Activated T-helper 1 cell treated with anti-CD3 and anti-CD28 coated beads, Interleukin-12 subunit alpha, Interleukin-12 subunit beta, Interleukin-2, Interleukin-4 antibody, amounts not matched to agents 30 ng/mL and 10 ng/mL and 1 ng/mL, durations not matched to agents 14 hours and 24 hours and 36 hours (primary cell): ENCODE measurements at regions not wholly inside any gene's neighbourhood (a gene's known extent, or its start where the extent isn't known, plus 50 kb on each side); places are given as distances from the start of the nearest gene placed in this dataset.

Experiments used
- DNase-seq: peaks from one replicate; pipeline ENCODE4 v3.0.0; 2021; ENCODE audit warnings: low spot score
- H3K27ac Mint-ChIP-seq: one replicate; pipeline ENCODE4 v1.8.0; 2021; ENCODE audit warnings: mild to moderate bottlenecking, mixed read lengths
- H3K27me3 Mint-ChIP-seq: one replicate; pipeline ENCODE4 v1.8.0; 2022; ENCODE audit warnings: mild to moderate bottlenecking, moderate library complexity, mixed read lengths; ENCODE audit not compliant: insufficient read depth
- H3K36me3 Mint-ChIP-seq: one replicate; pipeline ENCODE4 v1.8.0; 2021; ENCODE audit warnings: low read depth, mixed read lengths
- H3K4me1 Mint-ChIP-seq: one replicate; pipeline ENCODE4 v1.8.0; 2021; ENCODE audit warnings: low read depth, mixed read lengths
- H3K4me3 Mint-ChIP-seq: one replicate; pipeline ENCODE4 v1.8.0; 2021; ENCODE audit warnings: mild to moderate bottlenecking, moderate library complexity, mixed read lengths
- H3K9me3 Mint-ChIP-seq: one replicate; pipeline ENCODE4 v1.8.0; 2021; ENCODE audit warnings: mixed read lengths
- intact Hi-C: fragments of 100-400 bp; cut with micrococcal nuclease; formaldehyde crosslinking; loops from one replicate; pipeline ENCODE4 v1.15.1; 2024

DNA sequence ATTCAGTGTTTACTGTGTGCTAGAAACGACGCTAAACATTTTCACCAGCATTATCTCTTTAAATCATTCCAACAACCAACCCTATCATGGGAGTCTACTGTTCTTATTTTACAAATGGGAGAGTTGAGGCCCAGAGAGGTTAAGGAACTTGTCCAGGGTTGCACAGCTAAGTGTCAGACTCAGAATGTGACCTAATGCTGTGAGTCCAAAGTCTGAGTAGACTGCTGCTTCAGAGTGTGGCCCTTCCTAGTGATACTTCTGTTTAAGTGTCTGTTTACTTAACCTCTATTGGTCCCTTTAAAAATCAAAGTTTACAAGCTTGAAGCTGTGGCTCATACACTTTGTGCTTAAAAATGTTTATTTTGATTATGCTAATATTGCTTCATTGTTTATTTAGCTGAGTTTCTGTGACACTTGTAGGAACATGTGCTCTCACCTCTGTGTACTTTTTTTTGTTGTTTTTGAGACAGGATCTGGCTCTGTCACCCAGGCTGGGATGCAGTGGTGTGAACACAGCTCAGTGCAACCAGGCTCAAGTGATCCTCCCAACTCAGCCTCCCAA is 84.4 kb upstream of the SYPL1 start:
- intact Hi-C loops = no loop called here
- H3K9me3 Mint-ChIP-seq = no peaks in the 10 kb centered on the region
- DNase-seq = no peak
- no peaks in the 10 kb centered on the region for H3K4me1 Mint-ChIP-seq
- no peak overlapping the region for H3K4me3 Mint-ChIP-seq
- H3K27ac Mint-ChIP-seq = no peak overlapping the region
- H3K36me3 Mint-ChIP-seq = no peaks in the 10 kb centered on the region
- peaks cover 9% of the 10 kb centered on the region for H3K27me3 Mint-ChIP-seq

DNA sequence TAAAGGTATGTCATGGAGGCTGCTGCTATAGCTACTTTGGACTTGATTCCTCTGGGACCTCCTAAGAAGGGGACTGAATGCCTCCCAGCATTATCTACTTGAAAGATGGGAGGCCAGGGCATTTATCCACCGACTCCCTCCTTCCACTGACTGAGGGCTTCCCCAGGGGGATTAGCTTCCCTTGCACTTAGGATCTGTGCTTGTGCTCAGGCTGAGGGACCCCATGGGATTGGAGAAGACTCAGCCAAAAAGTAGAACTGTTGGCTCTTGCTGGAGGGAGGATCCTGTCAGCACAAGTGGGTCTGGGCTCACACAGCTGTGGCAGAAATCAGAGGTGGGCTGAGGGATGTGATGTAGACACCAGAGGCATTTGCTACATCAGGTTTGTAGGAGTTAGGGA is 81.5 kb upstream of the SYPL1 start:
- Mint-ChIP-seq H3K36me3 (no peaks in the 10 kb centered on the region), H3K4me3 (no peak overlapping the region), H3K27ac (no peak overlapping the region), H3K4me1 (no peaks in the 10 kb centered on the region), H3K27me3 (peaks cover 9% of the 10 kb centered on the region), H3K9me3 (no peaks in the 10 kb centered on the region)
- intact Hi-C loops = no loop called here
- DNase-seq = no peak

DNA sequence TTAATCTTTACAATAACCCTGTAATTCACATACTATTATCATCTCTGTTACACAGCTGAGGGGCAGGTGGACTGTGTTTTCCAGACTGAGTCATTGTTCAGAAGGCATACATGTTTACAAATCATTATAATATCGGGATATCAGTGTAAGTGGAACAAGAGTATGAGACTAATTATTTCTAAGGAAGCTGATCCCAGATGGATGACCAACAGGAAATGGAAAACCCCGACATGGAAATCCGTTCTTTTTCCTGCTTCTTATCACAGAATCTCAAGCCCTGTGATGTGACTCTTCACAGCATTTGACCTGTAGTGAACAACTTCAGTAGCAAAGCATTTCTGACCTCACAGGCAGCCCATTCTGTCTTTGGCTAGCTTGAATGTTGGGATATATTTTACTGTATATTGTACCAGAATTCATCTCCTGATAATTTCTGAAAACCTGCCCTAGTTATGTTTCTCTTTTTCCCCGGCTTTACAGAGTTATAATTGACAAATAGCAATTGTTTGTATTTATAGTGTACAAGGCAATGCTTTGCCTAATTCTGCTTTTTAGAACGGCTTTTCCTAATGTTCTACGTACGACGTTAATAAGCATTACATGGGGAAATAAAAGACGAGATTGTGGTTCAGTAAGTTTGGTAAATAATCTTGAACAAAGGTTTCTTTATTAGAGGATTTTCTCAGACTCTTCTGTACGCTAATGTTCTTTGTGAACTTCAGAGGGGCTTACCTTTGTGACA is 78.6 kb upstream of the SYPL1 start:
- H3K36me3 Mint-ChIP-seq = no peaks in the 10 kb centered on the region
- H3K27ac Mint-ChIP-seq = no peak overlapping the region
- no peak overlapping the region for H3K4me3 Mint-ChIP-seq
- H3K4me1 Mint-ChIP-seq = no peaks in the 10 kb centered on the region
- no peak for DNase-seq
- H3K27me3 Mint-ChIP-seq = peaks cover 16% of the 10 kb centered on the region
- no peaks in the 10 kb centered on the region for H3K9me3 Mint-ChIP-seq
- intact Hi-C loops = no loop called here

DNA sequence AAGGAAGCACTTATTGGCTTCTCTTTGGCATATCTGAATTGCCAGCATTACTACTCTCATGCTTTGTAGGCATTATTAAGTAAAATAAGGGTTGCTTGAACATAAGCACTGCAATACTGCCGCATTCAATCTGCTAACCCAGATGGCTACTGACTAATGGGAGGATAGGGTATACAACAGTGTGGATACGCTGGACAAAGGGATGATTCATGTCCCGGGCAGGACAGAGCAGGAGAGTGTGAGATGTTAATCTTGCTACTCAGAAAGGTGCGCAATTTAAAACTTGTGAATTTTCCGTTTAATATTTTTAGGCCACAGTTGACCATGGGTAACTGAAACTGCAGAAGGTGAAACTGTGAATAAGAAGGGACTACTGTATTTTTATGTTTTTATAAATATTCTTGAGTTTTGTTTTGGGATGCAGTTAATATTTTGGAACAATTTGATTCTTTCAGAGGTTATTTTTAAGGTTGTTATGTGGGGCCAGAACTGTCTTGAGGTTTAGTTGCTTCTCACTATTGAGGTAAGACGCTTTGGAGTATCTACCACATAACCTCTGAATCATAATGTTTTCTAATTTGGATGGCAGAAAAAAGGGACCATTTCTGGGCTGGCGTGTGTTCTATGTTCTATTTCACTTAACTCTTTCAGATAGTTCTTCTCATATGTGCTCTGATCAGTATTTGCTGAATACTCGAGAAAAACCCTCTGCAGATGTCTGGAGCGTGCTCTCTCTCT is 75.7 kb upstream of the SYPL1 start:
- peaks cover 8% of the 10 kb centered on the region for H3K4me1 Mint-ChIP-seq
- H3K27ac Mint-ChIP-seq = no peak overlapping the region
- intact Hi-C loops = no loop called here
- DNase-seq = no peak
- no peak overlapping the region for H3K4me3 Mint-ChIP-seq
- no peaks in the 10 kb centered on the region for H3K9me3 Mint-ChIP-seq
- H3K36me3 Mint-ChIP-seq = no peaks in the 10 kb centered on the region
- peaks cover 13% of the 10 kb centered on the region for H3K27me3 Mint-ChIP-seq

DNA sequence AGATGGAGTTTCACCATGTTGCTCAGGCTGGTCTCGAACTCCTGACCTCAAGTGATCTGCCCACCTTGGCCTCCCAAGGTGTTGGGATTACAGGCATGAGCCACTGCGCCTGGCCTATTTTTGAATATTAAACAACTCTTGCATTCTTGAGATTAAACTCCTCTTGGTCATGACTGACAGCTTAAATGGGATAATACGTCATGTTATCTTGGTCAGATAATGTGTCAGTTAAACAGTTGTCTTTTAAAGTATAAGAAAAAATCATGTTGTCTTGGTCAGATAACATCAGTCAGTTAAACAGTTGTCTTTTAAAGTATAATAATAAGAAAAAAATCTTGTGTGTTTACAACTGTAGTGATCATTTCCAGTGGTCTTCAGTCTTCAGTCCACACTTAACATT is 73.6 kb upstream of the SYPL1 start:
- H3K4me1 Mint-ChIP-seq = peaks cover 8% of the 10 kb centered on the region
- no peaks in the 10 kb centered on the region for H3K9me3 Mint-ChIP-seq
- peaks cover 12% of the 10 kb centered on the region for H3K27me3 Mint-ChIP-seq
- no peak overlapping the region for H3K4me3 Mint-ChIP-seq
- no peaks in the 10 kb centered on the region for H3K36me3 Mint-ChIP-seq
- no peak for DNase-seq
- intact Hi-C loops = no loop called here
- no peak overlapping the region for H3K27ac Mint-ChIP-seq

DNA sequence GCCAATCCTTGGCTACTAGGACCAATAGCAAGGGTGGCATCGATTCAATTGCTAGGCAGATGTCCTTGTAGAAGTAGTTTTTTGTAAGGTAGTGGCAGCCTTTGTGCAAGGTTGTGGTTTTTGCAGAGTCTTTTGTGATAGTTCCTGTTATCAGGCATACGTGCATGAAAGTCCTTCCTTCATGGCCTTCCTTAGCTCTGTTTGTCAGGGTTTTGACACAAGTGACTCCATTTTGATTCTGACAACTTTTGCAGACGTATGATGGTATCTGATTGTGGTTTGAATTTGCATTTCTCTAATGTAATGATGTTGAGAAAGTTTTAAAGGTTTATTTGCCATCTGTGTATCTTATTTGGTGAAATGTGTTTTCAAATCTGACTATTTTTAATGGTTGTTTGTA is 71.8 kb upstream of the SYPL1 start:
- no peak overlapping the region for H3K4me3 Mint-ChIP-seq
- H3K27ac Mint-ChIP-seq = no peak overlapping the region
- DNase-seq = no peak
- H3K27me3 Mint-ChIP-seq = peaks cover 11% of the 10 kb centered on the region
- intact Hi-C loops = no loop called here
- H3K4me1 Mint-ChIP-seq = peaks cover 8% of the 10 kb centered on the region
- no peaks in the 10 kb centered on the region for H3K9me3 Mint-ChIP-seq
- no peaks in the 10 kb centered on the region for H3K36me3 Mint-ChIP-seq

DNA sequence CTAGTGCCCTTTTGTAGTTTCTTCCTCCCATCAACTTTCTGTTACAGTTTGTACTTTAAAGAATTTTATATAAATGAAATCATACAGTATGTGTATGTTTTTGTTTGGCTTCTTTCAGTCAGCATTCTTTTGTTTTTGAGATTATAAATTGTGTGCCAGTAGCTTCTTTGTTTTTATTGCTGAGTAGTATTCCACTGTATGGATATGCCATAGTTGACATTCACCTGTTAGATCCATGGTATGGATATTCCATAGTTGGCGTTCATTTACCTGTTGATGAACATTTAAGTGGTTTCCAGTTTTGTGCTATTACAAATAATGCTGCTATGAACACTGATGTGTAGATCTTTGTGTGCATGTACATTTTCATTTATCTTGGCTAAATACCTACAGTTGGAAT is 70.8 kb upstream of the SYPL1 start:
- intact Hi-C loops = no loop called here
- Mint-ChIP-seq H3K27ac (no peak overlapping the region), H3K27me3 (peaks cover 7% of the 10 kb centered on the region), H3K4me1 (peaks cover 8% of the 10 kb centered on the region), H3K9me3 (no peaks in the 10 kb centered on the region), H3K36me3 (no peaks in the 10 kb centered on the region), H3K4me3 (no peak overlapping the region)
- no peak for DNase-seq

DNA sequence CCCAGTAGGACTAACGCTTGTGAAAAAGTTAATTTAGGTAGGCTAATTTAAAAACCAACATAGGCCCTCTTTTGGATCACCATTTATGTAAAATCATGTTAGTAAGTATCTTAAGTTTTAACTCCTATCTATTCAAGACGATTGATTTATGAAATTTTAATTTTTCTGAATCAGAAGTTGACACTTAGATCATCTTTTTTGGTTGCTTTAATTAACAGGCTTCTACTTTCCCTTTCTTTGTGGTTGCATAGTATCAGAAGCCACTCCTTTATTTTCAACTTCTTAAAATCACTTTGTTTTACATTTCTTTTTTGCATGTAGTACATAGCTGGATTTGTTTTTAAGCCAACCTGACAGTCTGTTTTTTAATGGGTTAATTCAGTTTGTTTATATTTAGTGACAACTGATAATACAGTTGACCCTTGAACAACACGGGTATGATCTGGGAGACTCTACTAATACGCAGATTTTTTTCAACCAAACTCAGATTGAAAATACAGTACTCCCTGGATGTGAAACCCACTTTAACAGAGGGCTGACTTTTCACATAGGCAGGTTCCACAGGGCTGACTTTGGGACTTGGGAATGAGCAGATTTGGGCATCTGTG is 69.7 kb upstream of the SYPL1 start:
- intact Hi-C loops = no loop called here
- Mint-ChIP-seq H3K4me1 (peaks cover 8% of the 10 kb centered on the region), H3K36me3 (no peaks in the 10 kb centered on the region)

DNA sequence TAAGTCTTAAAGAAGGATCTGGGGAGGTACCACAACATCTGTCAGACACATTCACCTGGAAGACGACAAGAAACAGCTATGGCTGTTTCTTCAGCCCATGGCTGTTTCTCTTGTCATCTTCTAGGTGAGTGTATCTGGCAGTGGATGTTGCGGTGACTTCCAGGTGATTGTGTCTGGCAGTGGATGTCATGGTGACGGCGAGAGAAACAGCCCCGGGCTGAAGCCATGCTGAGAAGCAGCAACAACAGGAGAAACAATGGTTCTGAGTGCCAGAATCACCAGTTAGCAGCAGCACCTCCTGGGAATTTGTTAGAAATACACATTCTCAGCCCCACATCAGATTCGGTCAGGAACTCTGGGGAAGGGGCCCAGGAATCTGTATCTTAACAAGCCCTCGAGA is 68.6 kb upstream of the SYPL1 start:
- DNase-seq = no peak
- peaks cover 6% of the 10 kb centered on the region for H3K27me3 Mint-ChIP-seq
- no peak overlapping the region for H3K4me3 Mint-ChIP-seq
- intact Hi-C loops = no loop called here
- no peak overlapping the region for H3K27ac Mint-ChIP-seq
- H3K4me1 Mint-ChIP-seq = peaks cover 13% of the 10 kb centered on the region
- H3K9me3 Mint-ChIP-seq = no peaks in the 10 kb centered on the region
- H3K36me3 Mint-ChIP-seq = no peaks in the 10 kb centered on the region

More for the DNA sequence above, 69.7 kb upstream of the SYPL1 start:
- no peaks in the 10 kb centered on the region for H3K9me3 Mint-ChIP-seq
- peaks cover 4% of the 10 kb centered on the region for H3K27me3 Mint-ChIP-seq
- no peak overlapping the region for H3K27ac Mint-ChIP-seq
- H3K4me3 Mint-ChIP-seq = no peak overlapping the region
- no peak for DNase-seq

DNA sequence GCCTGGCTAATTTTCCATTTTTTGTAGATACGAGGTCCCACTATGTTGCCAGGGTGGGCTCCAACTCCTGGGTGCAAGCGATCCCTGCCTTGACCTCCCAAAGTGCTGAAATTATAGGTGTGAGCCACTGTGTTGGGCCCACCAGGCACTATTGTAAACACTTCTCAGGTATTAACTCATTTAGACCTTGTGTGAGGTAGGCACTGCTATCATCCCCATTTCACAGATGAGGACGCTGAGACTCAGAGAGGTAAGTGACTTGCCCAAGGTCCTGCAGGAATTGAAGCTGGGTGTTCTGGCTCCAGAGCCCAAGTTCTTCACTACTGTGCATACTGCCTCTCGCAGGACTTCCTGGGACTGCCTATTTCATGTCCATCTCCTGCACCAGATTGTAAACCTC is 67.1 kb upstream of the SYPL1 start:
- intact Hi-C loops = loop anchor here (10.0 kb wide), 1 partner anchor 976 kb away; no protein-coding TSS in a partner anchor
- no peak overlapping the region for H3K27ac Mint-ChIP-seq
- no peaks in the 10 kb centered on the region for H3K36me3 Mint-ChIP-seq
- peaks cover 13% of the 10 kb centered on the region for H3K4me1 Mint-ChIP-seq
- no peaks in the 10 kb centered on the region for H3K9me3 Mint-ChIP-seq
- H3K27me3 Mint-ChIP-seq = peaks cover 9% of the 10 kb centered on the region
- no peak for DNase-seq
- no peak overlapping the region for H3K4me3 Mint-ChIP-seq

DNA sequence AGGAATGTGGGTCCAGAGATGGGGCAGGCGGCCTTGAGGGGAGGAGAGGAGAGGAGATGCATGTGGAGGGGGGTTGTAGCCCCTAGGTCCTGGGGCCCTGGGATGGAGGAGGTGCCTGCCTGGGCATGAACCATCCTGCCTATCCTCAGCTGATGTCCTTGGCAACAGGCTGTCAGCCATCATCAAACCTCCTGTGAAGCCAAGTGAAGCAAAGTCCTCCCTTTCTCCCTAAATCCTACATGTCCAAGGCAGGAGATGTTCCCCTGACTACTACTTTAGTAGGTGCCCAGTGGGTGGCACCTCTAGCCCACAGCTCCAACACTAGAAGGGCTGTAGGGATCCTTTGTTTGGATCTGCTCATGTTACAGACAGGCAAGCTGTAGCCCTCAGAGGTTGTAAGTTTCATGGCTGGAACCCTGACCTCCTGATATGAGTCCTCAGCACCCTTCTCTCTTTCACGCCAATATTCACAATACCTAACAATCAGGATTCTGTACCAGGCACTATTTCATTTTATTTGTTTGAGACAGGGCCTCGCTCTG is 66.6 kb upstream of the SYPL1 start:
- peaks cover 9% of the 10 kb centered on the region for H3K27me3 Mint-ChIP-seq
- intact Hi-C loops = loop anchor here (10.0 kb wide), 1 partner anchor 976 kb away; no protein-coding TSS in a partner anchor
- H3K9me3 Mint-ChIP-seq = no peaks in the 10 kb centered on the region
- no peak overlapping the region for H3K4me3 Mint-ChIP-seq
- peaks cover 7% of the 10 kb centered on the region for H3K4me1 Mint-ChIP-seq
- DNase-seq = no peak
- no peaks in the 10 kb centered on the region for H3K36me3 Mint-ChIP-seq
- no peak overlapping the region for H3K27ac Mint-ChIP-seq

DNA sequence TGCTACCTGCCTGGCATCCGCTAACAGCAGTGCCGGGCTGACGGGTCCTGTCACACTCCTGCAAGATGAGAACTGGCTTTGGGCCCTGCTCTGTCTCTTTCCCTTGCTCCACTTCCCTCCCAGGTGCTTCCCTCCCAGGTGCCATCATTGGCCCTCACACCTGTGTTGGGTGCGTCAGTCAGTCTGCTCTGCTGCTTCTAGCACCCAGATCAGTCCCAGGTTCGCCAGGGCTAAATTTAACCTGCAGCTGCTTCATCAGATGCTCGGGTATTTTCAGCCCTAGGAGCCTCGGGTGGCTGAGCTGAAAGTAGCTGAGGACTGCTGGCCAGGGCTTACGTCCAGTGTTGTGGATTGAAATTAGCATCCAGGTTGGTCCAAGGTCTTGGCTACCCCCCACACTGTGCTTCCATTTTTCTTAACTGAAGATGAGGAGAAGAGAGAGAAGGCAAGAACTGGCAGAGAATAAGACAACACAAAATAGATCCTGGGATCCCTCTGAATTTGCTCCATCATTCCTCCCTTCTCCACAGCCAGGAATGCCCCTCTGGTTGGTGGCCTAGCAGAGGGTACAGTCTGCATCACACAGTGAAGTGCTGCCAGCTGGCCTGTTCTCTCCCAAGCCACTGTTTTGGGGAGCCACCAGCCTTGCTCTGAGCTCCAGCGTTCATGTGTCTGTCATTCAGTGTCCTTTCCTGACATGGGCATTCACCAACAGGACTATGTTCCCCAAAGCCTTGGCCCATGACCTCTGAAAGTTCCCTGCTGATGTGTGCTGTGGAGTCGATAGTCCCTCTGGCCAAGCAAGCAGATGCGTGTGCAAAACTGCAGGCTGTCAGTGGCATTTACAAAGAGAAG is 65.9 kb upstream of the SYPL1 start:
- Mint-ChIP-seq H3K27ac (no peak overlapping the region), H3K27me3 (peaks cover 9% of the 10 kb centered on the region)

More for the DNA sequence above, 65.9 kb upstream of the SYPL1 start:
- H3K36me3 Mint-ChIP-seq = no peaks in the 10 kb centered on the region
- H3K4me3 Mint-ChIP-seq = no peak overlapping the region
- no peaks in the 10 kb centered on the region for H3K9me3 Mint-ChIP-seq
- DNase-seq = no peak
- intact Hi-C loops = loop anchor here (2.0 to 10.0 kb wide), 3 partner anchors 77 to 977 kb away; no protein-coding TSS in a partner anchor
- H3K4me1 Mint-ChIP-seq = peaks cover 5% of the 10 kb centered on the region
